B cell (primary cell): ENCODE measurements at regions not wholly inside any gene's neighbourhood (a gene's known extent, or its start where the extent isn't known, plus 50 kb on each side); places are given as distances from the start of the nearest gene placed in this dataset.

Experiments used
- ATAC-seq: fragments of 200-7000 bp; cut with Tn5 transposase; one replicate; pipeline ENCODE4 v1.10.0; 2021; ENCODE audit warnings: low read depth, mild to moderate bottlenecking, moderate number of reproducible peaks, moderate library complexity
- CTCF ChIA-PET: fragments of 350-600 bp; sonication (Branson Sonifier 250); formaldehyde crosslinking; loops from one replicate; lab custom pipeline; 2021; ENCODE audit warnings: antibody characterized with exemption, inconsistent platforms; lab: Charles Lee
- POLR2A ChIA-PET: fragments of 350-600 bp; sonication (Branson Sonifier 250); formaldehyde crosslinking; loops from one replicate; lab custom pipeline; 2021; ENCODE audit warnings: antibody characterized with exemption; lab: Charles Lee
- DNase-seq: peaks from one replicate; pipeline ENCODE4 v3.0.0; 2013
- H2AFZ ChIP-seq: 2 replicates; pipeline ENCODE4 v1.6.1; 2012; ENCODE audit warnings: mild to moderate bottlenecking, low read depth, low read length; ENCODE audit not compliant: insufficient read depth, poor library complexity, severe bottlenecking
- H3K27ac ChIP-seq, 2 donors: 1 replicate in 1 of 2; 2 replicates in 1 of 2; pipeline ENCODE4 v1.5.1; 2012 to 2013; ENCODE audit warnings: low read length in 2 of 2, mild to moderate bottlenecking in 2 of 2, moderate library complexity in 1 of 2
- H3K27me3 ChIP-seq, 4 experiments: fragments of 200-600 bp in 1 of 4; sonication (generic) in 1 of 4; replicated peaks in 1 of 4; 1 replicate in 2 of 4; 2 replicates in 2 of 4; pipeline versions ENCODE4 v1.6.1 to v1.7.0; 2013 to 2016; ENCODE audit warnings: low read length in 3 of 4, mild to moderate bottlenecking in 2 of 4, mixed read lengths in 1 of 4, moderate library complexity in 1 of 4; ENCODE audit not compliant: insufficient read depth in 4 of 4, control insufficient read depth in 3 of 4; ENCODE audit errors: control extremely low read depth in 1 of 4
- H3K36me3 ChIP-seq, 2 experiments: replicated peaks in 1 of 2; 1 replicate in 1 of 2; 2 replicates in 1 of 2; pipeline versions ENCODE4 v1.6.1 to v1.7.1; 2013; ENCODE audit warnings: low read length in 1 of 2; ENCODE audit not compliant: insufficient read depth in 2 of 2, control insufficient read depth in 1 of 2; ENCODE audit errors: control extremely low read depth in 1 of 2, extremely low read depth in 1 of 2
- H3K4me1 ChIP-seq, 2 donors: fragments of 200-600 bp in 1 of 2; sonication (generic) in 1 of 2; 1 replicate in 1 of 2; 2 replicates in 1 of 2; pipeline versions ENCODE4 v1.5.1 to v1.6.1; 2013 to 2017; ENCODE audit warnings: low read length in 2 of 2; ENCODE audit not compliant: control insufficient read depth in 2 of 2, insufficient read depth in 2 of 2
- H3K4me2 ChIP-seq: replicated peaks from 2 replicates; pipeline ENCODE3; 2012; ENCODE audit warnings: mild to moderate bottlenecking, low read depth, low read length; ENCODE audit not compliant: poor library complexity, severe bottlenecking
- H3K4me3 ChIP-seq, 5 experiments: fragments of 200-600 bp in 1 of 5; sonication (generic) in 1 of 5; 1 replicate in 3 of 5; 2 replicates in 2 of 5; pipeline versions ENCODE4 v1.5.1 to v1.7.0; 2011 to 2016; ENCODE audit warnings: low read length in 4 of 5, mild to moderate bottlenecking in 4 of 5, low read depth in 2 of 5, control low read depth in 1 of 5, moderate library complexity in 1 of 5; ENCODE audit not compliant: insufficient read depth in 1 of 5; ENCODE audit errors: control extremely low read depth in 1 of 5, extremely low read depth in 1 of 5
- H3K79me2 ChIP-seq: fragments of 200-600 bp; sonication (generic); one replicate; pipeline ENCODE4 v1.6.0; 2016; ENCODE audit warnings: low read length; ENCODE audit not compliant: control insufficient read depth, insufficient read depth
- H3K9ac ChIP-seq: fragments of 200-600 bp; sonication (generic); 2 replicates; pipeline ENCODE4 v1.6.1; 2017; ENCODE audit warnings: mild to moderate bottlenecking, low read length, moderate library complexity
- H3K9me3 ChIP-seq, 3 donors: one replicate each; pipeline versions ENCODE4 v1.6.1 to v1.7.1; 2013; ENCODE audit warnings: low read length in 2 of 3; ENCODE audit not compliant: control insufficient read depth in 2 of 3, insufficient read depth in 1 of 3; ENCODE audit errors: control extremely low read depth in 1 of 3
- H4K20me1 ChIP-seq: 2 replicates; pipeline ENCODE4 v1.6.0; 2012; ENCODE audit warnings: mild to moderate bottlenecking, low read length; ENCODE audit not compliant: insufficient read depth, control insufficient read depth, poor library complexity, severe bottlenecking
- H3K27ac Mint-ChIP-seq: one replicate; pipeline ENCODE4 v1.8.0; 2021; ENCODE audit warnings: mixed read lengths
- H3K27me3 Mint-ChIP-seq: one replicate; pipeline ENCODE4 v1.8.0; 2021; ENCODE audit warnings: mixed read lengths
- H3K4me1 Mint-ChIP-seq: one replicate; pipeline ENCODE4 v1.8.0; 2021; ENCODE audit warnings: mixed read lengths
- H3K4me3 Mint-ChIP-seq: one replicate; pipeline ENCODE4 v1.8.0; 2021; ENCODE audit warnings: mixed read lengths
- H3K9me3 Mint-ChIP-seq: one replicate; pipeline ENCODE4 v1.8.0; 2022; ENCODE audit warnings: mixed read lengths; ENCODE audit not compliant: insufficient read depth
- CTCF ChIP-seq: fragments of 200-600 bp; IDR thresholded peaks from one replicate; pipeline ENCODE4 v1.8.0; 2022; ENCODE audit warnings: antibody characterized with exemption, mild to moderate bottlenecking
- EZH2 ChIP-seq: IDR thresholded peaks from 2 replicates; pipeline ENCODE4 v1.6.1; 2012; ENCODE audit warnings: borderline replicate concordance, low read depth, mild to moderate bottlenecking, moderate library complexity, low read length; ENCODE audit not compliant: insufficient read depth, poor library complexity, severe bottlenecking
- WGBS: methylation state at CpG from one replicate; pipeline ENCODE4 v1.1.5; 2013; ENCODE audit warnings: missing lambda C conversion rate; ENCODE audit not compliant: insufficient coverage; 5-methylcytosine and 5-hydroxymethylcytosine counted together
- intact Hi-C: fragments of 100-400 bp; cut with micrococcal nuclease; formaldehyde crosslinking; loops from one replicate; pipeline ENCODE4 v1.10.0; 2022

GRCh38 chr3:28850186-28850585 lies 430.7 kb upstream of the RBMS3 start:
- H3K27me3 Mint-ChIP-seq: no peaks in the 10 kb centered on the region
- no peaks in the 10 kb centered on the region for H3K9me3 Mint-ChIP-seq
- no peak overlapping the region for H3K4me3 Mint-ChIP-seq

GRCh38 chr3:28853830-28854229 lies 427.0 kb upstream of the RBMS3 start:
- no peak overlapping the region for H3K4me2 ChIP-seq
- no peaks in the 10 kb centered on the region for H3K9me3 ChIP-seq
- TF ChIP-seq EZH2: no peak
- TF ChIP-seq CTCF: no peak
- no peaks in the 10 kb centered on the region for H3K36me3 ChIP-seq
- Mint-ChIP-seq H3K4me1 (no peaks in the 10 kb centered on the region), H3K27me3 (no peaks in the 10 kb centered on the region), H3K4me3 (no peak overlapping the region), H3K27ac (no peak overlapping the region), H3K9me3 (no peaks in the 10 kb centered on the region)
- intact Hi-C loops: no loop called here
- H3K4me1 ChIP-seq: no peaks in the 10 kb centered on the region
- no CpG with 5 or more reads among the region's 1 CpG for WGBS
- no peak overlapping the region for H2AFZ ChIP-seq
- no peak overlapping the region for H3K9ac ChIP-seq
- no peaks in the 10 kb centered on the region for H4K20me1 ChIP-seq
- no peaks in the 10 kb centered on the region for H3K27me3 ChIP-seq
- POLR2A ChIA-PET: no interaction called here
- no peak overlapping the region for H3K4me3 ChIP-seq
- DNase-seq (no peak), ATAC-seq (no peak)
- CTCF ChIA-PET: no interaction called here
- H3K27ac ChIP-seq: no peak overlapping the region
- no peaks in the 10 kb centered on the region for H3K79me2 ChIP-seq

More at GRCh38 chr3:28850186-28850585, 430.7 kb upstream of the RBMS3 start:
- Histone ChIP-seq H3K4me2 (no peak overlapping the region), H3K36me3 (no peaks in the 10 kb centered on the region), H3K79me2 (no peaks in the 10 kb centered on the region), H3K9me3 (no peaks in the 10 kb centered on the region), H3K27me3 (no peaks in the 10 kb centered on the region), H3K27ac (no peak overlapping the region), H2AFZ (no peak overlapping the region), H3K4me3 (no peak overlapping the region), H4K20me1 (no peaks in the 10 kb centered on the region), H3K9ac (no peak overlapping the region), H3K4me1 (no peaks in the 10 kb centered on the region)
- ATAC-seq (no peak), DNase-seq (no peak)
- Mint-ChIP-seq H3K27ac (no peak overlapping the region), H3K4me1 (no peaks in the 10 kb centered on the region)
- TF ChIP-seq EZH2: no peak
- TF ChIP-seq CTCF: no peak
- 100% methylated on average over 1 of the region's 1 CpG for WGBS
- intact Hi-C loops: no loop called here
- ChIA-PET POLR2A (no interaction called here), CTCF (interaction anchor here (1.6 kb wide), 1 partner anchor 10 kb away, joined by 4 read pairs; no protein-coding TSS in a partner anchor)
